ENCODE measurements at regions not wholly inside any gene's neighbourhood (a gene's known extent, or its start where the extent isn't known, plus 50 kb on each side); places are given as distances from the start of the nearest gene placed in this dataset.

- no peak overlapping the region for H3K27ac Mint-ChIP-seq
- no peak overlapping the region for H3K9ac ChIP-seq (ENCODE audit: extremely low read depth, insufficient read length, low read length)
- H3K9me3 ChIP-seq (ENCODE audit: control insufficient read depth, low read depth, low read length): no peaks in the 10 kb centered on the region
- no peak overlapping the region for H2AFZ ChIP-seq (ENCODE audit: low read length)
- no peak overlapping the region for H2AK5ac ChIP-seq (ENCODE audit: insufficient read length, low read length)
- H4K91ac ChIP-seq (ENCODE audit: insufficient read length, low read depth, low read length): no peak overlapping the region
- H2BK15ac ChIP-seq (ENCODE audit: low read depth, low read length): no peak overlapping the region
- H3K23ac ChIP-seq (ENCODE audit: insufficient read length, low read depth, low read length): no peak overlapping the region
- H2BK120ac ChIP-seq (ENCODE audit: low read depth, low read length, poor library complexity, severe bottlenecking): no peak overlapping the region
- H3K4me1 ChIP-seq (ENCODE audit: insufficient read depth, low read length): no peaks in the 10 kb centered on the region
- TF ChIP-seq, protein P1, sequence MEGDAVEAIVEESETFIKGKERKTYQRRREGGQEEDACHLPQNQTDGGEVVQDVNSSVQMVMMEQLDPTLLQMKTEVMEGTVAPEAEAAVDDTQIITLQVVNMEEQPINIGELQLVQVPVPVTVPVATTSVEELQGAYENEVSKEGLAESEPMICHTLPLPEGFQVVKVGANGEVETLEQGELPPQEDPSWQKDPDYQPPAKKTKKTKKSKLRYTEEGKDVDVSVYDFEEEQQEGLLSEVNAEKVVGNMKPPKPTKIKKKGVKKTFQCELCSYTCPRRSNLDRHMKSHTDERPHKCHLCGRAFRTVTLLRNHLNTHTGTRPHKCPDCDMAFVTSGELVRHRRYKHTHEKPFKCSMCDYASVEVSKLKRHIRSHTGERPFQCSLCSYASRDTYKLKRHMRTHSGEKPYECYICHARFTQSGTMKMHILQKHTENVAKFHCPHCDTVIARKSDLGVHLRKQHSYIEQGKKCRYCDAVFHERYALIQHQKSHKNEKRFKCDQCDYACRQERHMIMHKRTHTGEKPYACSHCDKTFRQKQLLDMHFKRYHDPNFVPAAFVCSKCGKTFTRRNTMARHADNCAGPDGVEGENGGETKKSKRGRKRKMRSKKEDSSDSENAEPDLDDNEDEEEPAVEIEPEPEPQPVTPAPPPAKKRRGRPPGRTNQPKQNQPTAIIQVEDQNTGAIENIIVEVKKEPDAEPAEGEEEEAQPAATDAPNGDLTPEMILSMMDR (conservative IDR thresholded peaks at IDR 0.05): no peak
- no peaks in the 10 kb centered on the region for H3K79me2 ChIP-seq (ENCODE audit: insufficient read depth, low read length)
- no peak overlapping the region for H2BK20ac ChIP-seq (ENCODE audit: low read depth, low read length, poor library complexity, severe bottlenecking)
- no peak overlapping the region for H3K14ac ChIP-seq (ENCODE audit: insufficient read depth, low read length)
- peaks cover 8 to 15% of the 10 kb centered on the region in 2 experiments for H3K4me1 Mint-ChIP-seq
- H4K8ac ChIP-seq (replicated peaks; ENCODE audit: insufficient read length, low read depth, low read length): no peak overlapping the region
- H2BK12ac ChIP-seq (ENCODE audit: insufficient read length, low read depth, low read length): no peak overlapping the region
- H3K4ac ChIP-seq (ENCODE audit: low read depth, low read length): no peak overlapping the region
- no peak overlapping the region for H3T11ph ChIP-seq (ENCODE audit: low read length)
- H3K27ac ChIP-seq (ENCODE audit: insufficient read length, low read depth, low read length): no peak overlapping the region
- H2BK5ac ChIP-seq (ENCODE audit: insufficient read length, low read length): no peak overlapping the region
- H3K18ac ChIP-seq (ENCODE audit: insufficient read length, low read depth, low read length): no peak overlapping the region
- H3K4me2 ChIP-seq (ENCODE audit: insufficient read depth, insufficient read length, low read length): no peak overlapping the region
- H3K56ac ChIP-seq (ENCODE audit: insufficient read length, low read depth, low read length): no peak overlapping the region
- DNase-seq: no peak
- no peaks in the 10 kb centered on the region for H3K9me3 Mint-ChIP-seq
- no peaks in the 10 kb centered on the region for H3K27me3 ChIP-seq (ENCODE audit: insufficient read depth, low read length)
- no peaks in the 10 kb centered on the region for H3K27me3 Mint-ChIP-seq (ENCODE audit: low read depth)
- no peaks in the 10 kb centered on the region for H3K79me1 ChIP-seq (ENCODE audit: insufficient read depth, low read depth, low read length, poor library complexity, severe bottlenecking)
- no peaks in the 10 kb centered on the region for H3K23me2 ChIP-seq (ENCODE audit: insufficient read length, low read depth, low read length, poor library complexity, severe bottlenecking)
- no peak overlapping the region for H3K4me3 Mint-ChIP-seq
- H3K36me3 Mint-ChIP-seq (ENCODE audit: insufficient read depth in 1 of 3, low read depth in 3 of 3): no peaks in the 10 kb centered on the region
- no peaks in the 10 kb centered on the region for H4K20me1 ChIP-seq (ENCODE audit: control insufficient read depth, insufficient read depth, insufficient read length)
- no peak overlapping the region for H4K5ac ChIP-seq (ENCODE audit: insufficient read length, low read depth, low read length)
These were observed 435.6 kb downstream of the TMA16 start for GRCh38 chr4:163930086-163930485.
